Astrocyte of the cerebellum (primary cell): ENCODE measurements at regions not wholly inside any gene's neighbourhood (a gene's known extent, or its start where the extent isn't known, plus 50 kb on each side); places are given as distances from the start of the nearest gene placed in this dataset.
"Not testable (repeated sequence)": the region's sequence is repeated elsewhere in the genome, so short reads cannot be mapped to it uniquely, and the experiment has no call there.

ENCODE experiments used
- DNase-seq: peaks from one replicate; pipeline ENCODE4 v3.0.0-alpha.2; 2011; ENCODE audit warnings: low read depth
- H3K4me3 ChIP-seq: 2 replicates; pipeline ENCODE4 v1.5.1; 2011; ENCODE audit warnings: mild to moderate bottlenecking, low read depth, low read length, moderate library complexity
- in situ Hi-C: cut with HindIII; loops from 2 replicates; pipeline ENCODE4 v1.10.0; 2017; ENCODE audit warnings: low sequenced_read_pairs
- TF ChIP-seq, protein P1 (sequence below): IDR thresholded peaks from 2 replicates; pipeline ENCODE4 v1.5.1; 2012; ENCODE audit warnings: low read length, low read depth, moderate library complexity, mild to moderate bottlenecking; ENCODE audit errors: missing control alignments

- TF ChIP-seq, protein P1, sequence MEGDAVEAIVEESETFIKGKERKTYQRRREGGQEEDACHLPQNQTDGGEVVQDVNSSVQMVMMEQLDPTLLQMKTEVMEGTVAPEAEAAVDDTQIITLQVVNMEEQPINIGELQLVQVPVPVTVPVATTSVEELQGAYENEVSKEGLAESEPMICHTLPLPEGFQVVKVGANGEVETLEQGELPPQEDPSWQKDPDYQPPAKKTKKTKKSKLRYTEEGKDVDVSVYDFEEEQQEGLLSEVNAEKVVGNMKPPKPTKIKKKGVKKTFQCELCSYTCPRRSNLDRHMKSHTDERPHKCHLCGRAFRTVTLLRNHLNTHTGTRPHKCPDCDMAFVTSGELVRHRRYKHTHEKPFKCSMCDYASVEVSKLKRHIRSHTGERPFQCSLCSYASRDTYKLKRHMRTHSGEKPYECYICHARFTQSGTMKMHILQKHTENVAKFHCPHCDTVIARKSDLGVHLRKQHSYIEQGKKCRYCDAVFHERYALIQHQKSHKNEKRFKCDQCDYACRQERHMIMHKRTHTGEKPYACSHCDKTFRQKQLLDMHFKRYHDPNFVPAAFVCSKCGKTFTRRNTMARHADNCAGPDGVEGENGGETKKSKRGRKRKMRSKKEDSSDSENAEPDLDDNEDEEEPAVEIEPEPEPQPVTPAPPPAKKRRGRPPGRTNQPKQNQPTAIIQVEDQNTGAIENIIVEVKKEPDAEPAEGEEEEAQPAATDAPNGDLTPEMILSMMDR = no peak
- no peak overlapping the region for H3K4me3 ChIP-seq
- in situ Hi-C loops = no loop called here
- no peak for DNase-seq
Observed at GRCh38 chr5:158050421-158050820, 191.5 kb upstream of the CLINT1 start.

GRCh38 chr5:158049459-158049858 lies 190.5 kb upstream of the CLINT1 start:
- TF ChIP-seq, protein P1 = no peak
- in situ Hi-C loops = no loop called here
- no peak for DNase-seq
- H3K4me3 ChIP-seq = no peak overlapping the region

DNA sequence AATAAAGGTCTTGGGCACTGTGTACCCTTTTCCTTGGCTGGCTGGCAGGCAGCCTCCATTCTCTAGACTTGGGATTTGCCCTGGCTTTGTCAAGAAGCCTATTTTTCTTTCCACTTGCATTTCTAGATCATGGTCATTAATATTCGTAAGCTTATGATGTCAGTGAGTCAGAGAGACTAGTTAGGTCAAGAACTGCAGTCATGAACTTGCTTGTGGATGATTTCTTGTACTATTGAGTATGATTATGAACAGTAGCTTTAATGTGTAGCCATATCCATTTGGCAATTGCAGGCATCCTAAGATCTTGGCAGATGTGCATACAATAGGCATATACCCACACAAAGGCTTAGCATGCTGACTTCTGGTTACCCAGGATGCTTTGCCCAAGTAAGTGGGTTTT lies 186.8 kb upstream of the CLINT1 start:
- H3K4me3 ChIP-seq = no peak overlapping the region
- in situ Hi-C loops = no loop called here
- no peak for DNase-seq
- TF ChIP-seq, protein P1 = no peak

GRCh38 chr5:158039911-158040347 lies 181.0 kb upstream of the CLINT1 start:
- in situ Hi-C loops = no loop called here
- no peak for DNase-seq
- no peak overlapping the region for H3K4me3 ChIP-seq
- TF ChIP-seq, protein P1 = no peak

DNA sequence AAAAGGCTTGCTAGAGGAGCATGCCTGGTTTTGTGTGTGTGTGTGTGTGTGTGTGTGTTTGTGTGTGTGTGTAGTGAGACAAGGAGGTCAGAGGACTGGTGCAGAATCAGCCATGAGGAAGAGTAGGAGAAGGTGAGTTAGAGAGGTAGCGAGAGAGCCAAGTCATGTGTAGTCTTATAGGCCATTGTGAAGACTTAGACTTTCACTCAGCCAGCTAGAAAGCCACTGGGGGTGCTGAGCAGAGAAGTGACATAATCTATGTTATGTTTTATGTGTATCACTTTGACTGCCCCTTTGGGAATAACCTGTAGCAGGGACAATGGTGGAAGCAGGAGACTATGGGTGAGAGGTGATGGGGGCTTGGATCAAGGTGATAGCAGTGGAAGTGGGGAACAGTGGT lies 180.5 kb upstream of the CLINT1 start:
- no peak overlapping the region for H3K4me3 ChIP-seq
- no peak for DNase-seq
- TF ChIP-seq, protein P1 = no peak
- in situ Hi-C loops = no loop called here

- in situ Hi-C loops, H3K4me3 ChIP-seq, DNase-seq: not testable (repeated sequence)
Observed at GRCh38 chr5:158036983-158037595, 178.1 kb upstream of the CLINT1 start.

- in situ Hi-C loops, H3K4me3 ChIP-seq, DNase-seq: not testable (repeated sequence)
Observed at GRCh38 chr5:158034586-158034985, 175.6 kb upstream of the CLINT1 start.

DNA sequence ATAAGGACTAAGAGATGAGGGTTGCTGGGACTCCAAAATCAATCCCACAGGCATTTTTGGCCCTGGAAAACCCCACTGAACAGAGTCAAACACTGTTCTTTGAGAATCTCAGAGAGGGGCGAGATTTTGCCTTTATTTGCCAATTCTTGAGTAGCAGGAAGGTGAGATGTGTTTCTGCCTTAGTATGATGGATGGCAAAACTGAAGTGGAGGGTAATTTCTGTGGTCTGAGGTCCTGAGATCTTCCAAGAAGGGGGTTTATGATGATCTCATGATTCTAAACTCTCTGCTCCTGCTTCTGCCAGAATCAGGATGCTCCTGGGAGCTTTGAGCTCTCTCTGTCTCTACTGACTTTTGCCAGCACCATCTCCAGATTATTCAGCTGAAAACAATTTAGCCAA lies 174.8 kb upstream of the CLINT1 start:
- no peak overlapping the region for H3K4me3 ChIP-seq
- TF ChIP-seq, protein P1 = no peak
- in situ Hi-C loops = no loop called here
- DNase-seq = no peak
